ENCODE measurements at regions not wholly inside any gene's neighbourhood (a gene's known extent, or its start where the extent isn't known, plus 50 kb on each side); places are given as distances from the start of the nearest gene placed in this dataset.
"Not testable (repeated sequence)": the region's sequence is repeated elsewhere in the genome, so short reads cannot be mapped to it uniquely, and the experiment has no call there.

- not testable (repeated sequence) for DNase-seq
Observed at GRCh38 chr13:18628928-18629327, 552.7 kb downstream of the TUBA3C start.

GRCh38 chr13:18628428-18628827 is 553.2 kb downstream of the TUBA3C start:
- no peak for DNase-seq

GRCh38 chr13:18624061-18624460 is 557.6 kb downstream of the TUBA3C start:
- DNase-seq, result not testable (repeated sequence)

- DNase-seq, result not testable (repeated sequence)
Observed at GRCh38 chr13:18618442-18618841, 563.2 kb downstream of the TUBA3C start.

GRCh38 chr13:18610476-18610875 is 571.1 kb downstream of the TUBA3C start:
- DNase-seq, result not testable (repeated sequence)

GRCh38 chr13:18609371-18609770 is 572.3 kb downstream of the TUBA3C start:
- DNase-seq, result not testable (repeated sequence)

- not testable (repeated sequence) for DNase-seq
Observed at GRCh38 chr13:18608851-18609250, 572.8 kb downstream of the TUBA3C start.

- DNase-seq, result not testable (repeated sequence)
Observed at GRCh38 chr13:18600366-18600765, 581.3 kb downstream of the TUBA3C start.

GRCh38 chr13:18599791-18600211 is 581.8 kb downstream of the TUBA3C start:
- peak in 1 of 5 donors; percentile 1 for DNase-seq

- not testable (repeated sequence) for DNase-seq
Observed at GRCh38 chr13:18598543-18598942, 583.1 kb downstream of the TUBA3C start.

GRCh38 chr13:18597940-18598339 is 583.7 kb downstream of the TUBA3C start:
- not testable (repeated sequence) for DNase-seq

- not testable (repeated sequence) for DNase-seq
Observed at GRCh38 chr13:18577103-18577502, 604.5 kb downstream of the TUBA3C start.

GRCh38 chr13:18567890-18568289 is 613.7 kb downstream of the TUBA3C start:
- DNase-seq, result not testable (repeated sequence)
